DOHH2 (cell line): ENCODE measurements at regions not wholly inside any gene's neighbourhood (a gene's known extent, or its start where the extent isn't known, plus 50 kb on each side); places are given as distances from the start of the nearest gene placed in this dataset.

ENCODE experiments used
- EZH2phosphoT487 ChIP-seq: fragments of 200-600 bp; sonication (generic); IDR thresholded peaks from 2 replicates; pipeline ENCODE4 v1.6.1; 2017; ENCODE audit warnings: borderline replicate concordance, mild to moderate bottlenecking, antibody characterized with exemption, low read length, moderate library complexity, mixed read lengths
- TF ChIP-seq, protein P1 (sequence below): fragments of 200-600 bp; sonication (generic); IDR thresholded peaks from one replicate; pipeline ENCODE4 v1.5.1; 2014; ENCODE audit warnings: antibody characterized with exemption, mild to moderate bottlenecking, low read depth, low read length; ENCODE audit not compliant: poor library complexity, severe bottlenecking

DNA sequence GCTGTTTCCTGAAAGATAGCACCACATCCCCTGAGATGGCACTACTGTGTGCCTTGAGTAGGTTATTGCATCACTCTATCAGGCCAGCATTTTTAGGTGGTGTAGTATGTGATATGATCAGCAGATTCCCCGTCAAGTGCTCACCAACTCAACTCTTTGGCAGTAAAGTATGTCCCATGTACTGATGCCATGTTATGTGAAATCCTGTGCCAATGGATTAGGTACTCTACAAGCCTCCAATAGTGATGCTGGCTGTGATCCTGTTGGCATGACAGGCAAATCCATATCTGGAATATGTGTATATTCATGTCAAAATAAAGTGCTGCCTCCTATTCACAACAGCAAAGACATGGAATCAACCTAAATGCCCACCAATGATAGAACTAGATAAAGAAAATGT is 137.2 kb upstream of the CAMK1G start:
- TF ChIP-seq, protein P1, sequence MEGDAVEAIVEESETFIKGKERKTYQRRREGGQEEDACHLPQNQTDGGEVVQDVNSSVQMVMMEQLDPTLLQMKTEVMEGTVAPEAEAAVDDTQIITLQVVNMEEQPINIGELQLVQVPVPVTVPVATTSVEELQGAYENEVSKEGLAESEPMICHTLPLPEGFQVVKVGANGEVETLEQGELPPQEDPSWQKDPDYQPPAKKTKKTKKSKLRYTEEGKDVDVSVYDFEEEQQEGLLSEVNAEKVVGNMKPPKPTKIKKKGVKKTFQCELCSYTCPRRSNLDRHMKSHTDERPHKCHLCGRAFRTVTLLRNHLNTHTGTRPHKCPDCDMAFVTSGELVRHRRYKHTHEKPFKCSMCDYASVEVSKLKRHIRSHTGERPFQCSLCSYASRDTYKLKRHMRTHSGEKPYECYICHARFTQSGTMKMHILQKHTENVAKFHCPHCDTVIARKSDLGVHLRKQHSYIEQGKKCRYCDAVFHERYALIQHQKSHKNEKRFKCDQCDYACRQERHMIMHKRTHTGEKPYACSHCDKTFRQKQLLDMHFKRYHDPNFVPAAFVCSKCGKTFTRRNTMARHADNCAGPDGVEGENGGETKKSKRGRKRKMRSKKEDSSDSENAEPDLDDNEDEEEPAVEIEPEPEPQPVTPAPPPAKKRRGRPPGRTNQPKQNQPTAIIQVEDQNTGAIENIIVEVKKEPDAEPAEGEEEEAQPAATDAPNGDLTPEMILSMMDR, result no peak
- no peak for TF ChIP-seq EZH2phosphoT487
